ENCODE measurements at regions not wholly inside any gene's neighbourhood (a gene's known extent, or its start where the extent isn't known, plus 50 kb on each side); places are given as distances from the start of the nearest gene placed in this dataset.

- TF ChIP-seq ZFP3 (CRISPR knock-in tag; IDR thresholded peaks at IDR 0.05) = no peak
- no peak for TF ChIP-seq CSDC2 (CRISPR knock-in tag; IDR thresholded peaks at IDR 0.05)
- no peak for TF ChIP-seq ZFP30 (CRISPR knock-in tag; IDR thresholded peaks at IDR 0.05)
- TF ChIP-seq POU6F1 (CRISPR knock-in tag; IDR thresholded peaks at IDR 0.05; ENCODE audit: borderline replicate concordance, low read depth) = no peak
- TF ChIP-seq PATZ1 (CRISPR knock-in tag; IDR thresholded peaks at IDR 0.05; ENCODE audit: borderline replicate concordance) = no peak
- no peak for TF ChIP-seq ESRRG (CRISPR knock-in tag; IDR thresholded peaks at IDR 0.05)
- TF ChIP-seq CREB5 (CRISPR knock-in tag; IDR thresholded peaks at IDR 0.05; ENCODE audit: low read depth) = no peak
- TF ChIP-seq RARB (CRISPR knock-in tag; IDR thresholded peaks at IDR 0.05) = no peak
- no peak for TF ChIP-seq CSRNP3 (CRISPR knock-in tag; IDR thresholded peaks at IDR 0.05)
- TF ChIP-seq TOX (CRISPR knock-in tag; IDR thresholded peaks at IDR 0.05; ENCODE audit: borderline replicate concordance) = no peak
- TF ChIP-seq OSR1 (CRISPR knock-in tag; IDR thresholded peaks at IDR 0.05) = no peak
Observed at GRCh38 chr13:97843189-97843588, 110.3 kb upstream of the IPO5 start.

Measured in SK-N-SH treated with all-trans-retinoic acid at 6 μM for 48 hours (cell line).